Islet of Langerhans (tissue), 1 donor: ENCODE measurements at regions not wholly inside any gene's neighbourhood (a gene's known extent, or its start where the extent isn't known, plus 50 kb on each side); places are given as distances from the start of the nearest gene placed in this dataset.

Source experiments
- FAIRE-seq: peaks from one replicate; lab custom pipeline; 2011; peaks lifted over from hg19 to GRCh38; lab: Jason Lieb, UNC

- FAIRE-seq, result no peak
Observed at GRCh38 chr3:1955170-1955569, 143.5 kb upstream of the CNTN4 start.

GRCh38 chr3:1955750-1956149, 142.9 kb upstream of the CNTN4 start:
- no peak for FAIRE-seq

- no peak for FAIRE-seq
Observed at GRCh38 chr3:1960506-1960905, 138.2 kb upstream of the CNTN4 start.

- FAIRE-seq, result no peak
Observed at GRCh38 chr3:1962396-1963088, 136.1 kb upstream of the CNTN4 start.

GRCh38 chr3:1963896-1964295, 134.8 kb upstream of the CNTN4 start:
- no peak for FAIRE-seq

GRCh38 chr3:1967525-1967924, 131.1 kb upstream of the CNTN4 start:
- no peak for FAIRE-seq

- FAIRE-seq, result no peak
Observed at GRCh38 chr3:1969281-1969680, 129.4 kb upstream of the CNTN4 start.

- FAIRE-seq, result no peak
Observed at GRCh38 chr3:1971780-1972179, 126.9 kb upstream of the CNTN4 start.

- FAIRE-seq, result no peak
Observed at GRCh38 chr3:1979961-1980615, 118.6 kb upstream of the CNTN4 start.

- peak; percentile 41 for FAIRE-seq
Observed at GRCh38 chr3:1987980-1988379, 110.7 kb upstream of the CNTN4 start.

GRCh38 chr3:1998739-1999138, 99.9 kb upstream of the CNTN4 start:
- FAIRE-seq, result no peak

- no peak for FAIRE-seq
Observed at GRCh38 chr3:2001306-2002108, 97.2 kb upstream of the CNTN4 start.

- FAIRE-seq, result no peak
Observed at GRCh38 chr3:2023959-2024358, 74.7 kb upstream of the CNTN4 start.

GRCh38 chr3:2024713-2025112, 74.0 kb upstream of the CNTN4 start:
- no peak for FAIRE-seq

GRCh38 chr3:2029559-2029958, 69.1 kb upstream of the CNTN4 start:
- FAIRE-seq, result no peak

- FAIRE-seq, result no peak
Observed at GRCh38 chr3:2036076-2036475, 62.6 kb upstream of the CNTN4 start.

GRCh38 chr3:2041931-2042330, 56.7 kb upstream of the CNTN4 start:
- FAIRE-seq, result peak; percentile 30
